ENCODE measurements at regions not wholly inside any gene's neighbourhood (a gene's known extent, or its start where the extent isn't known, plus 50 kb on each side); places are given as distances from the start of the nearest gene placed in this dataset.

DNA sequence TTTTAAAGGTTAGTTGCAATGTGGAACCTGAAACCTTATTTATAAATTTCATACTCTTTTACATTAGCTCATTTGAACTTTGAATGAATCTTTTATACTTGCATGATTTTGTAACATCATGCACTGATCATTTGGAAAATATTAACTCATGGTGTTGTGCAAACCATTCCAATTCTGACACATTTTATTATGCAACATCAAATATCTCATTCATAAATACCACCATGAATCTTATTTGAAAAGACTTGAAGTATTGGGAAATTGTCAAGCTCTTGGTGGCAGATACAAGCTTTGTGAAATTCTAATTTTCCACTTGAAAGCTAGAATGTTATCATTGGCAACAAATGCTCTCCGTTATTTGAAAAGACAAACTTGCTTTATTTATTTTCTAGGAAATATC lies 379.9 kb upstream of the PCDH20 start:
- TF ChIP-seq, protein P1, sequence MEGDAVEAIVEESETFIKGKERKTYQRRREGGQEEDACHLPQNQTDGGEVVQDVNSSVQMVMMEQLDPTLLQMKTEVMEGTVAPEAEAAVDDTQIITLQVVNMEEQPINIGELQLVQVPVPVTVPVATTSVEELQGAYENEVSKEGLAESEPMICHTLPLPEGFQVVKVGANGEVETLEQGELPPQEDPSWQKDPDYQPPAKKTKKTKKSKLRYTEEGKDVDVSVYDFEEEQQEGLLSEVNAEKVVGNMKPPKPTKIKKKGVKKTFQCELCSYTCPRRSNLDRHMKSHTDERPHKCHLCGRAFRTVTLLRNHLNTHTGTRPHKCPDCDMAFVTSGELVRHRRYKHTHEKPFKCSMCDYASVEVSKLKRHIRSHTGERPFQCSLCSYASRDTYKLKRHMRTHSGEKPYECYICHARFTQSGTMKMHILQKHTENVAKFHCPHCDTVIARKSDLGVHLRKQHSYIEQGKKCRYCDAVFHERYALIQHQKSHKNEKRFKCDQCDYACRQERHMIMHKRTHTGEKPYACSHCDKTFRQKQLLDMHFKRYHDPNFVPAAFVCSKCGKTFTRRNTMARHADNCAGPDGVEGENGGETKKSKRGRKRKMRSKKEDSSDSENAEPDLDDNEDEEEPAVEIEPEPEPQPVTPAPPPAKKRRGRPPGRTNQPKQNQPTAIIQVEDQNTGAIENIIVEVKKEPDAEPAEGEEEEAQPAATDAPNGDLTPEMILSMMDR (IDR thresholded peaks at IDR 0.05 in 4 of 5, conservative IDR thresholded peaks at IDR 0.05 in 1 of 5): no peak
- no peak for TF ChIP-seq POLR2A (IDR thresholded peaks at IDR 0.05)

Measured in gastrocnemius medialis (tissue), 4 donors.